ENCODE measurements at regions not wholly inside any gene's neighbourhood (a gene's known extent, or its start where the extent isn't known, plus 50 kb on each side); places are given as distances from the start of the nearest gene placed in this dataset.

GRCh38 chr15:67953299-67953698 is 100.8 kb upstream of the PIAS1 start:
- no peaks in the 10 kb centered on the region for H3K4me1 ChIP-seq (ENCODE audit: control insufficient read depth in 2 of 3, insufficient read depth in 2 of 3, low read depth in 1 of 3, low read length in 3 of 3)
- H3K36me3 ChIP-seq (ENCODE audit: control insufficient read depth in 2 of 3, insufficient read depth in 3 of 3, low read length in 3 of 3) = no peaks in the 10 kb centered on the region
- H3K4me3 ChIP-seq (ENCODE audit: low read length in 3 of 3) = no peak overlapping the region
- no peak for TF ChIP-seq CTCF (IDR thresholded peaks at IDR 0.05; ENCODE audit: borderline replicate concordance, extremely low read depth, insufficient read depth)
- H3K27me3 ChIP-seq (ENCODE audit: control insufficient read depth, insufficient read depth, low read length) = no peaks in the 10 kb centered on the region
- H3K9ac ChIP-seq (ENCODE audit: low read length in 3 of 3) = no peak overlapping the region
- H3K27ac ChIP-seq (ENCODE audit: low read depth in 2 of 2, low read length in 2 of 2) = no peak overlapping the region
- DNase-seq (no peak), FAIRE-seq (no peak)
- H3K9me3 ChIP-seq (ENCODE audit: control insufficient read depth in 2 of 3, insufficient read depth in 1 of 3, low read length in 3 of 3) = no peaks in the 10 kb centered on the region
- intact Hi-C loops (cut with DNase I) = no loop called here

GRCh38 chr15:67955252-67955651 is 98.9 kb upstream of the PIAS1 start:
- no peaks in the 10 kb centered on the region for H3K9me3 ChIP-seq (ENCODE audit: control insufficient read depth in 2 of 3, insufficient read depth in 1 of 3, low read length in 3 of 3)
- no peaks in the 10 kb centered on the region for H3K36me3 ChIP-seq (ENCODE audit: control insufficient read depth in 2 of 3, insufficient read depth in 3 of 3, low read length in 3 of 3)
- no peak overlapping the region for H3K9ac ChIP-seq (ENCODE audit: low read length in 3 of 3)
- no peaks in the 10 kb centered on the region for H3K27me3 ChIP-seq (ENCODE audit: control insufficient read depth, insufficient read depth, low read length)
- TF ChIP-seq CTCF (IDR thresholded peaks at IDR 0.05; ENCODE audit: borderline replicate concordance, extremely low read depth, insufficient read depth) = no peak
- intact Hi-C loops (cut with DNase I) = no loop called here
- DNase-seq = peak in 3 of 5 donors; percentile 26 to 55 (median 51)
- no peak overlapping the region for H3K4me3 ChIP-seq (ENCODE audit: low read length in 3 of 3)
- FAIRE-seq = no peak
- peak overlapping the region in 1 of 2 donors; percentile 5 for H3K27ac ChIP-seq (ENCODE audit: low read depth in 2 of 2, low read length in 2 of 2)
- no peaks in the 10 kb centered on the region for H3K4me1 ChIP-seq (ENCODE audit: control insufficient read depth in 2 of 3, insufficient read depth in 2 of 3, low read depth in 1 of 3, low read length in 3 of 3)

GRCh38 chr15:67957435-67958132 is 96.5 kb upstream of the PIAS1 start:
- Histone ChIP-seq H3K9ac (ENCODE audit: low read length in 3 of 3) (no peak overlapping the region), H3K36me3 (ENCODE audit: control insufficient read depth in 2 of 3, insufficient read depth in 3 of 3, low read length in 3 of 3) (no peaks in the 10 kb centered on the region), H3K27ac (ENCODE audit: low read depth in 2 of 2, low read length in 2 of 2) (no peak overlapping the region), H3K4me1 (ENCODE audit: control insufficient read depth in 2 of 3, insufficient read depth in 2 of 3, low read depth in 1 of 3, low read length in 3 of 3) (no peaks in the 10 kb centered on the region), H3K4me3 (ENCODE audit: low read length in 3 of 3) (no peak overlapping the region), H3K9me3 (ENCODE audit: control insufficient read depth in 2 of 3, insufficient read depth in 1 of 3, low read length in 3 of 3) (no peaks in the 10 kb centered on the region), H3K27me3 (ENCODE audit: control insufficient read depth, insufficient read depth, low read length) (no peaks in the 10 kb centered on the region)
- intact Hi-C loops (cut with DNase I) = no loop called here
- no peak for FAIRE-seq
- DNase-seq = no peak
- TF ChIP-seq CTCF (IDR thresholded peaks at IDR 0.05; ENCODE audit: borderline replicate concordance, extremely low read depth, insufficient read depth) = no peak
